Transverse colon (tissue), 3 donors: ENCODE measurements at regions not wholly inside any gene's neighbourhood (a gene's known extent, or its start where the extent isn't known, plus 50 kb on each side); places are given as distances from the start of the nearest gene placed in this dataset.

Experiments used
- CTCF ChIP-seq, 5 experiments: fragments of 200-600 bp in 3 of 5; fragments of 450-650 bp in 2 of 5; sonication (generic) in 3 of 5; IDR thresholded peaks; 1 replicate in 2 of 5; 2 replicates in 3 of 5; pipeline ENCODE4 v1.5.1; 2016 to 2017; ENCODE audit warnings: antibody characterized with exemption in 5 of 5, inconsistent platforms in 3 of 5, mild to moderate bottlenecking in 2 of 5, moderate library complexity in 1 of 5
- POLR2A ChIP-seq: fragments of 450-650 bp; IDR thresholded peaks from one replicate; pipeline ENCODE4 v1.6.1; 2016; ENCODE audit warnings: antibody characterized with exemption, mild to moderate bottlenecking, moderate library complexity

- TF ChIP-seq POLR2A (no peak), CTCF (IDR thresholded peaks at IDR 0.05) (no peak)
These were observed 1002.7 kb downstream of the CDH18 start for GRCh38 chr5:18985171-18985758.
